Gastroesophageal sphincter (tissue), 4 donors: ENCODE measurements at regions not wholly inside any gene's neighbourhood (a gene's known extent, or its start where the extent isn't known, plus 50 kb on each side); places are given as distances from the start of the nearest gene placed in this dataset.

Experiments used
- ATAC-seq: fragments of 150-250 bp; one replicate; pipeline ENCODE4 v1.9.1; 2016; ENCODE audit warnings: mild to moderate bottlenecking, moderate library complexity
- H3K27ac ChIP-seq, 4 donors: fragments of 200-600 bp; sonication (generic) in 3 of 4; 1 replicate in 3 of 4; 2 replicates in 1 of 4; pipeline ENCODE4 v1.5.1; 2016 to 2019
- H3K27me3 ChIP-seq: fragments of 200-600 bp; sonication (generic); one replicate; pipeline ENCODE4 v1.5.1; 2019
- H3K36me3 ChIP-seq, 2 donors: fragments of 200-600 bp; sonication (generic); one replicate each; pipeline ENCODE4 v1.5.1; 2019; ENCODE audit warnings: control low read depth in 1 of 2
- H3K4me1 ChIP-seq, 3 donors: fragments of 200-600 bp; sonication (generic); 1 replicate in 2 of 3; 2 replicates in 1 of 3; pipeline ENCODE4 v1.5.1; 2016 to 2019; ENCODE audit warnings: control low read depth in 2 of 3
- H3K4me3 ChIP-seq, 2 donors: fragments of 200-600 bp; sonication (generic); one replicate each; pipeline ENCODE4 v1.5.1; 2019; ENCODE audit warnings: mild to moderate bottlenecking in 1 of 2, moderate library complexity in 1 of 2
- H3K9me3 ChIP-seq, 3 donors: fragments of 200-600 bp; sonication (generic); one replicate each; pipeline ENCODE4 v1.5.1; 2017 to 2019; ENCODE audit warnings: control low read depth in 2 of 3
- CTCF ChIP-seq, 4 experiments: fragments of 200-600 bp in 2 of 4; fragments of 450-650 bp in 2 of 4; sonication (generic) in 1 of 4; IDR thresholded peaks; one replicate each; pipeline ENCODE4 v1.5.1; 2017 to 2019; ENCODE audit warnings: antibody characterized with exemption in 4 of 4, mild to moderate bottlenecking in 2 of 4, moderate library complexity in 2 of 4
- EP300 ChIP-seq: sonication (generic); formaldehyde crosslinking; IDR thresholded peaks from one replicate; pipeline ENCODE4 v1.6.1; 2017; ENCODE audit warnings: antibody characterized with exemption, mild to moderate bottlenecking
- POLR2A ChIP-seq, 2 donors: fragments of 450-650 bp; IDR thresholded peaks; one replicate each; pipeline ENCODE4 v1.6.1; 2017; ENCODE audit warnings: antibody characterized with exemption in 2 of 2, mild to moderate bottlenecking in 2 of 2, moderate library complexity in 1 of 2
- POLR2AphosphoS5 ChIP-seq: sonication (generic); formaldehyde crosslinking; IDR thresholded peaks from one replicate; pipeline ENCODE4 v1.6.1; 2017; ENCODE audit warnings: antibody characterized with exemption
- WGBS, 2 donors: methylation state at CpG; one replicate each; pipeline ENCODE4 v1.1.5; 2018; ENCODE audit warnings: low coverage in 1 of 2; 5-methylcytosine and 5-hydroxymethylcytosine counted together

GRCh38 chr18:47404845-47405244, 153.4 kb upstream of the SKOR2 start:
- H3K9me3 ChIP-seq = no peaks in the 10 kb centered on the region
- no peak for ATAC-seq
- no peak overlapping the region for H3K4me3 ChIP-seq
- H3K27ac ChIP-seq = no peak overlapping the region
- WGBS, 2 donors = 86% methylated on average over 2 of the region's 3 CpGs; no CpG with 5 or more reads in 1 of the 2 donors
- TF ChIP-seq EP300 (no peak), CTCF (IDR thresholded peaks at IDR 0.05) (no peak), POLR2A (IDR thresholded peaks at IDR 0.05) (no peak), POLR2AphosphoS5 (no peak)
- H3K4me1 ChIP-seq = no peaks in the 10 kb centered on the region
- H3K36me3 ChIP-seq = no peaks in the 10 kb centered on the region
- H3K27me3 ChIP-seq = peaks cover 3% of the 10 kb centered on the region

DNA sequence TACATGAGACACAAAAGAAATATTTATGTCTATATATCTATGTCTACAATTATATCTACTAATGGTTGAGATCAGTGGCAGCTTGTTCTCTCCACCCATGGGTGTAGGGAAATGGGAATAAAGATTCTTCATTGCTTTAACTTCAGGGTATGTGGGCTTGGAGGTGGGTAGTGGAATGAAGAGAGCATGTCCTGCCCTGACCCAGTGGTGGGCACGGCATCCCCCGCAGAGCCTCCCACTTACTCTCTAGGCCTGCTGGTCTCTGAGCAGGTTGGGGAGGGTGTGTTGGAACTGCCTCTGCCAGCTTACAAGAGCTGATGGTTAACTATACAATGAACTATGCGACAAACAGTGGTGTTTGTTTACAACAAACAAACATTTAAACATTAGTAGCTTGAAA, 152.5 kb upstream of the SKOR2 start:
- TF ChIP-seq POLR2AphosphoS5 = no peak
- TF ChIP-seq EP300 = no peak
- no peak for TF ChIP-seq POLR2A (IDR thresholded peaks at IDR 0.05)
- no peak for TF ChIP-seq CTCF (IDR thresholded peaks at IDR 0.05)
- ATAC-seq = no peak
- Histone ChIP-seq H3K36me3 (no peaks in the 10 kb centered on the region), H3K4me1 (no peaks in the 10 kb centered on the region), H3K27ac (no peak overlapping the region), H3K27me3 (peaks cover 11% of the 10 kb centered on the region), H3K9me3 (no peaks in the 10 kb centered on the region), H3K4me3 (no peak overlapping the region)
- 74 to 80% methylated on average over 2 to 3 of the region's 3 CpGs for WGBS, 2 donors

DNA sequence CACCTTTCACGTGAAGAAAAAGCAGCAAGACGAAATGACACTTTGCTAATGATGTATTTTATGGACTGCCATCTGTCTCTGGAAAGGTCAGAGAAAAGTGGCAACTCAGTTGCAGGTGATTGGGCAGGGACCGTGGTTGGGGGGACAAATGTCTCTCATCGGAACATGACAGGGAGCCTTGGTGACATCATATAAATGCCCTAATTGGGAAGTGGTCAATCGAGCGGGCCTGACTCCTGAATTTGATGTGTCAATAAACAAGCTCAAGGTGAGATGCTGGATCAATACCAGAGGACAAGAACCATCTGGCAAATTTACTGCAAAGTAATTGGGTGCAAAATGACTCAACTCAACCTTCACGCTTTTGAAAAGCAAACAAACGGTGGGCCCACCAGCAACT, 151.9 kb upstream of the SKOR2 start:
- Histone ChIP-seq H3K9me3 (no peaks in the 10 kb centered on the region), H3K36me3 (no peaks in the 10 kb centered on the region), H3K27ac (no peak overlapping the region), H3K4me1 (no peaks in the 10 kb centered on the region), H3K27me3 (peaks cover 11% of the 10 kb centered on the region), H3K4me3 (no peak overlapping the region)
- 21 to 47% methylated on average over 6 to 8 of the region's 8 CpGs for WGBS, 2 donors
- TF ChIP-seq CTCF (IDR thresholded peaks at IDR 0.05) (no peak), EP300 (no peak), POLR2A (IDR thresholded peaks at IDR 0.05) (no peak), POLR2AphosphoS5 (no peak)
- ATAC-seq = no peak

DNA sequence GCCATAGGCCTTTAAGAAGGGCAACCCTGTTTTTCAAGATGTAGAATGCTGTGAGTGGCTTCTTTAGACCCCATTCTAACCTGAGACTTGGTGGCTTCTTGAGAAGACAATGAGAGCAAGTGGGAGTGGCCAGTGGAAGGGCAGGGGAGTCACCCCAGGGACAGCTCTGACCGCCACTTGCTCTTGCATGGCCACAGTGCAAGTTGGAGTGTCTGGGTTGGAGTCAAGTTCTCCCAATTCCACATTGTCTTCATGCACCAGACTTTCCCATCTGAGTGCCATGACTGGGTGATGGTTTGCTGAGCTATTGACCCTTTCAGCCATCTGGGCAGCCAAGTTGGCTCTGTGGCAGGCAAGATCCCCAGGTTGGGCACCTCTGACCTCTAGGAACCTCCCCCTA, 148.0 kb upstream of the SKOR2 start:
- H3K4me3 ChIP-seq = no peak overlapping the region
- no peaks in the 10 kb centered on the region for H3K4me1 ChIP-seq
- peaks cover 24% of the 10 kb centered on the region for H3K27me3 ChIP-seq
- no peaks in the 10 kb centered on the region for H3K36me3 ChIP-seq
- no peak overlapping the region for H3K27ac ChIP-seq
- TF ChIP-seq POLR2AphosphoS5 = no peak
- TF ChIP-seq POLR2A (IDR thresholded peaks at IDR 0.05) = no peak
- no peak for TF ChIP-seq EP300
- TF ChIP-seq CTCF (IDR thresholded peaks at IDR 0.05) = no peak
- peaks cover 0 to 10% (median 0%) of the 10 kb centered on the region in 3 donors for H3K9me3 ChIP-seq
- WGBS, 2 donors = 50 to 78% methylated on average over 1 of the region's 1 CpG
- no peak for ATAC-seq

- no peaks in the 10 kb centered on the region for H3K36me3 ChIP-seq
- ATAC-seq = no peak
- 25 to 28% methylated on average over 7 to 9 of the region's 9 CpGs for WGBS, 2 donors
- TF ChIP-seq POLR2A (IDR thresholded peaks at IDR 0.05) (no peak), CTCF (IDR thresholded peaks at IDR 0.05) (no peak), POLR2AphosphoS5 (no peak), EP300 (no peak)
- no peaks in the 10 kb centered on the region for H3K4me1 ChIP-seq
- no peak overlapping the region for H3K27ac ChIP-seq
- peaks cover 0 to 10% (median 0%) of the 10 kb centered on the region in 3 donors for H3K9me3 ChIP-seq
- peaks cover 24% of the 10 kb centered on the region for H3K27me3 ChIP-seq
- no peak overlapping the region for H3K4me3 ChIP-seq
Measured at GRCh38 chr18:47397671-47398319, 146.3 kb upstream of the SKOR2 start.
